ENCODE measurements at regions not wholly inside any gene's neighbourhood (a gene's known extent, or its start where the extent isn't known, plus 50 kb on each side); places are given as distances from the start of the nearest gene placed in this dataset.

DNA sequence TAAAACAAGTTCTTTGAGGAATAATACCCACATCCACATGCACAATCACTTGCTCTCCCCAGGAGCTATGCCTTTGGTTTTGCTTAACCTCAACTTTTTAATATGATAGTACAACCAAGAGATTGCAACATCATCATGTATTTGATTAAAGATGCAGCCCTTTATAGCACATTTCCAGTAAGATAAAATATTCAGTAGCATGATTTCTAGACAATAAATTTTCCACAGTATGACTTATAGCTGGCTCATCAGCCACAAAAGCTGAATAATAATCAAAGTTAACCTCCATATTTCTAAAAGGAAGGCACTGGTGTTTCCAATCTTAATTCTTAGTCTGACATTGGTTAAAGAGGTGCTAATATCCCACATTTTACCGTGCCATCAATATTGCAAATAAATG, 622.5 kb downstream of the TBL1XR1 start:
- no peak for FAIRE-seq

DNA sequence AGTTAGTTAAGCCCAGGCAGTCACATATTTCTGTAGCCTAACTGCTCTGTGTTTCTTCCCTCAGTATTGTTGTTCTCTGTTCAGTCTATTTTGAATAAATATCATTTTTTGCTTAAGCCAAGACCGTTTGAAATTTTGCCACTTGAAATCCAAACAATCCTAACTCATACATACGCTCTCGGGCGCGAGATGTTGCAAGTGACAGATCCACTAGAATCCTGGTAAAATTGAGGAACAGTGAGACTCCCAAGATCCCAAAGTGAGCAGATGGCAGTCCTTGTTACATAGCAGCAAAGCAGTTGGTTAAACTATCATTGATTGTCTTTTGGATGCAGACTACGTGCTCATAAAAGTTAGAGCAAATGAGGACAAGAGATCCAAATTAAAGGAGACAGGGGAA, 625.4 kb downstream of the TBL1XR1 start:
- Histone ChIP-seq H3K36me3 (ENCODE audit: control insufficient read depth in 3 of 3, insufficient read depth in 2 of 3, low read depth in 1 of 3, low read length in 3 of 3) (no peaks in the 10 kb centered on the region), H3K4me3 (ENCODE audit: low read depth in 1 of 3, low read length in 3 of 3) (no peak overlapping the region), H3K27me3 (ENCODE audit: control insufficient read depth in 3 of 3, insufficient read depth in 3 of 3, low read length in 3 of 3) (no peaks in the 10 kb centered on the region), H3K9me3 (ENCODE audit: control insufficient read depth in 2 of 2, insufficient read depth in 1 of 2, low read depth in 1 of 2, low read length in 1 of 2) (no peaks in the 10 kb centered on the region), H3K4me1 (ENCODE audit: control insufficient read depth in 3 of 3, insufficient read depth in 2 of 3, low read depth in 1 of 3, low read length in 2 of 3) (no peaks in the 10 kb centered on the region), H3K27ac (ENCODE audit: low read depth in 1 of 3, low read length in 2 of 3) (no peak overlapping the region)
- DNase-seq (no peak), FAIRE-seq (no peak)
- WGBS, 3 donors: 80 to 89% (median 89%) methylated on average over 6 of the region's 6 CpGs

More for the DNA sequence above, 622.5 kb downstream of the TBL1XR1 start:
- no peak overlapping the region for H3K4me3 ChIP-seq (ENCODE audit: low read depth in 1 of 3, low read length in 3 of 3)
- DNase-seq: no peak
- H3K36me3 ChIP-seq (ENCODE audit: control insufficient read depth in 3 of 3, insufficient read depth in 2 of 3, low read depth in 1 of 3, low read length in 3 of 3): no peaks in the 10 kb centered on the region
- H3K4me1 ChIP-seq (ENCODE audit: control insufficient read depth in 3 of 3, insufficient read depth in 2 of 3, low read depth in 1 of 3, low read length in 2 of 3): no peaks in the 10 kb centered on the region
- 28 to 60% (median 52%) methylated on average over 1 of the region's 1 CpG for WGBS, 3 donors
- H3K27ac ChIP-seq (ENCODE audit: low read depth in 1 of 3, low read length in 2 of 3): no peak overlapping the region
- H3K27me3 ChIP-seq (ENCODE audit: control insufficient read depth in 3 of 3, insufficient read depth in 3 of 3, low read length in 3 of 3): no peaks in the 10 kb centered on the region
- no peaks in the 10 kb centered on the region for H3K9me3 ChIP-seq (ENCODE audit: control insufficient read depth in 2 of 2, insufficient read depth in 1 of 2, low read depth in 1 of 2, low read length in 1 of 2)

DNA sequence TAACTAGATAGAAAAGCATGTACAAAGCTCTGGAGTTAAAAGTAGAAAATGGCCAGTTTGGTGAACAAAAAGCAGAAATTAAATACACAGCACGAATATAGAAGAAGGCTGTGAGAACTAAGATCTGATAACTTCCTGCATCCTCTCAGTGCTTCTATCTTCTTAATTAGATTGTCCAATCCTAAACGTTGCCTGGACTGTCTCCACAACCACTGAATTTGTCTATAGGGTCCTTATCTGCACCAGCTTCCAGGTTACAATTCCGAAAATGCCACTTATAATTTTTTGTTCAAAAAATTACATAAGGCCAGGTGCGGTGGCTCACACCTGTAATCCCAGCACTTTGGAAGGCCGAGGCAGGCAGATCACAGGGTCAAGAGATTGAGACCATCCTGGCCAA, 626.3 kb downstream of the TBL1XR1 start:
- Histone ChIP-seq H3K4me1 (ENCODE audit: control insufficient read depth in 3 of 3, insufficient read depth in 2 of 3, low read depth in 1 of 3, low read length in 2 of 3) (no peaks in the 10 kb centered on the region), H3K4me3 (ENCODE audit: low read depth in 1 of 3, low read length in 3 of 3) (no peak overlapping the region), H3K27ac (ENCODE audit: low read depth in 1 of 3, low read length in 2 of 3) (no peak overlapping the region), H3K9me3 (ENCODE audit: control insufficient read depth in 2 of 2, insufficient read depth in 1 of 2, low read depth in 1 of 2, low read length in 1 of 2) (no peaks in the 10 kb centered on the region), H3K36me3 (ENCODE audit: control insufficient read depth in 3 of 3, insufficient read depth in 2 of 3, low read depth in 1 of 3, low read length in 3 of 3) (no peaks in the 10 kb centered on the region), H3K27me3 (ENCODE audit: control insufficient read depth in 3 of 3, insufficient read depth in 3 of 3, low read length in 3 of 3) (no peaks in the 10 kb centered on the region)
- DNase-seq (no peak), FAIRE-seq (no peak)
- WGBS, 3 donors: 74 to 77% (median 77%) methylated on average over 5 of the region's 5 CpGs

DNA sequence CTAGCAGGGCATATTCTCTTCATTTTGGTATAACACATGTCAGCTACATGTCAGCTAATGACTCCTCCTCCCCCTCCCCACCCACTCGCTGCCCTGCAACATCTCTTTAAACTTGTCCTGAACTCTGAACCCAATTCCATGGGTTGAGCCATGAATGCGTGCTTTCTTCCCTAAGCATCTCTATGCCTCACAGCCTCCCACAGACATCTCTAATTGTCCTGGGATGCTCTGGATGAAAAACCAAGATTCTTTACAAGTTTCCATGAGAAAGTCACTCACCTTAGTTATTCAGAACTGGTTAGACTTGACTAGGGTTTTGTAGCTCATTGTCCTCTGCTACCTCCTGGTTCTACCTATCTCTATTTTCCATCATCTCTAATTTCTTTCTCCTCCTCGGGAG, 629.1 kb downstream of the TBL1XR1 start:
- WGBS, 3 donors: 34 to 73% (median 43%) methylated on average over 3 of the region's 3 CpGs
- no peak overlapping the region for H3K4me3 ChIP-seq (ENCODE audit: low read depth in 1 of 3, low read length in 3 of 3)
- no peaks in the 10 kb centered on the region for H3K27me3 ChIP-seq (ENCODE audit: control insufficient read depth in 3 of 3, insufficient read depth in 3 of 3, low read length in 3 of 3)
- H3K27ac ChIP-seq (ENCODE audit: low read depth in 1 of 3, low read length in 2 of 3): no peak overlapping the region
- FAIRE-seq (no peak), DNase-seq (no peak)
- H3K36me3 ChIP-seq (ENCODE audit: control insufficient read depth in 3 of 3, insufficient read depth in 2 of 3, low read depth in 1 of 3, low read length in 3 of 3): no peaks in the 10 kb centered on the region
- H3K9me3 ChIP-seq (ENCODE audit: control insufficient read depth in 2 of 2, insufficient read depth in 1 of 2, low read depth in 1 of 2, low read length in 1 of 2): no peaks in the 10 kb centered on the region
- H3K4me1 ChIP-seq (ENCODE audit: control insufficient read depth in 3 of 3, insufficient read depth in 2 of 3, low read depth in 1 of 3, low read length in 2 of 3): no peaks in the 10 kb centered on the region

DNA sequence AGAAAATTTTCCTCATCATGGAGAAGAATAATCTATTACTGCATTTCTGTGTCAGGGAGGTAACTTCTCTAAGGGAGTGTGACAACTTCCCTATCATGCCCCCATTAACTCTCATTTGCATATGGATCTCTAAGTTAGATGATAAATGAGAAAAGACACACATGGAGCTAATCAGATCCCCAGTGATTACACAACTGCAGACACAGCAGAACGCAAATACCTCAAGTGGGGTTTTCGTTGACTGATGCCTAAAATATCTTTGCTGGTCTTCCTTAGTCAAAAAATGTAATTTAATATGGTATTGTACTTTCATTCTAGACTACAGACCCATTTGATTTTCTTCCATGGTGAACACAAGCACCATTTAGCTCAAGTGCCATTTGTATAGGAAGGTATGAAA, 630.5 kb downstream of the TBL1XR1 start:
- DNase-seq: no peak
- H3K4me3 ChIP-seq (ENCODE audit: low read depth in 1 of 3, low read length in 3 of 3): no peak overlapping the region
- FAIRE-seq: no peak
- H3K36me3 ChIP-seq (ENCODE audit: control insufficient read depth in 3 of 3, insufficient read depth in 2 of 3, low read depth in 1 of 3, low read length in 3 of 3): no peaks in the 10 kb centered on the region
- 50 to 82% (median 75%) methylated on average over 2 of the region's 2 CpGs for WGBS, 3 donors
- H3K27me3 ChIP-seq (ENCODE audit: control insufficient read depth in 3 of 3, insufficient read depth in 3 of 3, low read length in 3 of 3): no peaks in the 10 kb centered on the region
- no peaks in the 10 kb centered on the region for H3K4me1 ChIP-seq (ENCODE audit: control insufficient read depth in 3 of 3, insufficient read depth in 2 of 3, low read depth in 1 of 3, low read length in 2 of 3)
- H3K9me3 ChIP-seq (ENCODE audit: control insufficient read depth in 2 of 2, insufficient read depth in 1 of 2, low read depth in 1 of 2, low read length in 1 of 2): no peaks in the 10 kb centered on the region
- no peak overlapping the region for H3K27ac ChIP-seq (ENCODE audit: low read depth in 1 of 3, low read length in 2 of 3)

DNA sequence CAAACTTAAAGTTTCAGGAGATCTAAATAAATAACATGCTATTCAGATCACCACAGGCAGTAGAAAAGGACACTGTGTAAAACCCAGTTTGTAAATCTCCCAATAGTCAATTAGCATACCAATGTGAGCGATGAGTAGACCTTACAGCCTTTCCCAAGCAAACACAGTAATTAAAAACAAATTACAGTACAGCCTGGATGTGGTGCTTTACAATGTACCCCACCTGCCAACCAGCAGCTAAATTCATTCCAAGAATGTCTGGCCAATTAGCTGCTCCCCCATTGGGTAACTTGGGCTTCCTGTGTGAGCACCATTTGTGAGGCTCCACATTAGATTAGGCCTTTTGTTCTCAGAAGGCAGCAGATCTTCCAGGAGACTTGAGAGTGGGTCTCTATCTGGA, 635.0 kb downstream of the TBL1XR1 start:
- no peak overlapping the region for H3K4me3 ChIP-seq (ENCODE audit: low read depth in 1 of 3, low read length in 3 of 3)
- no peaks in the 10 kb centered on the region for H3K9me3 ChIP-seq (ENCODE audit: control insufficient read depth in 2 of 2, insufficient read depth in 1 of 2, low read depth in 1 of 2, low read length in 1 of 2)
- FAIRE-seq: no peak
- H3K36me3 ChIP-seq (ENCODE audit: control insufficient read depth in 3 of 3, insufficient read depth in 2 of 3, low read depth in 1 of 3, low read length in 3 of 3): no peaks in the 10 kb centered on the region
- WGBS, 3 donors: 94 to 97% (median 97%) methylated on average over 1 of the region's 1 CpG
- no peaks in the 10 kb centered on the region for H3K4me1 ChIP-seq (ENCODE audit: control insufficient read depth in 3 of 3, insufficient read depth in 2 of 3, low read depth in 1 of 3, low read length in 2 of 3)
- no peaks in the 10 kb centered on the region for H3K27me3 ChIP-seq (ENCODE audit: control insufficient read depth in 3 of 3, insufficient read depth in 3 of 3, low read length in 3 of 3)
- no peak overlapping the region for H3K27ac ChIP-seq (ENCODE audit: low read depth in 1 of 3, low read length in 2 of 3)
- DNase-seq: no peak

DNA sequence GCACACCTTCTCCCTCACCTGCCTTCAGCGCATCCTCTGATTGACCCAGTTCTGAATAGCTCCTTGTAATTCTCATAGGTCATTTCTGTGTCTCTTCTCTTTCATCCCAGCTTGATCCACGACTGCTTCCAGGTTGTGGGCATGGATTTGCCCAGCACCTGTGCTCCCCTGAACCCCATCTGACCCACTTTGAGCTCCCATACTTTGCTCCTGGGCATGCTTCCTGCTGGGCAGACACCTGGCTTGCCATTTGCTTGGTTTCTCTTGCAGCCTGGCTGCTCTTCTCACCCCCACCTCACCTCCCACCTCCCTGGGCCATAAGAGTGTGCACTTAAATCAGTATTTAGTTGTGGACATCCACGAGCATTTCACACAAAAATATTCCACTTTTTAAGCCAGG, 635.5 kb downstream of the TBL1XR1 start:
- no peak for DNase-seq
- FAIRE-seq: no peak
- H3K36me3 ChIP-seq (ENCODE audit: control insufficient read depth in 3 of 3, insufficient read depth in 2 of 3, low read depth in 1 of 3, low read length in 3 of 3): no peaks in the 10 kb centered on the region

DNA sequence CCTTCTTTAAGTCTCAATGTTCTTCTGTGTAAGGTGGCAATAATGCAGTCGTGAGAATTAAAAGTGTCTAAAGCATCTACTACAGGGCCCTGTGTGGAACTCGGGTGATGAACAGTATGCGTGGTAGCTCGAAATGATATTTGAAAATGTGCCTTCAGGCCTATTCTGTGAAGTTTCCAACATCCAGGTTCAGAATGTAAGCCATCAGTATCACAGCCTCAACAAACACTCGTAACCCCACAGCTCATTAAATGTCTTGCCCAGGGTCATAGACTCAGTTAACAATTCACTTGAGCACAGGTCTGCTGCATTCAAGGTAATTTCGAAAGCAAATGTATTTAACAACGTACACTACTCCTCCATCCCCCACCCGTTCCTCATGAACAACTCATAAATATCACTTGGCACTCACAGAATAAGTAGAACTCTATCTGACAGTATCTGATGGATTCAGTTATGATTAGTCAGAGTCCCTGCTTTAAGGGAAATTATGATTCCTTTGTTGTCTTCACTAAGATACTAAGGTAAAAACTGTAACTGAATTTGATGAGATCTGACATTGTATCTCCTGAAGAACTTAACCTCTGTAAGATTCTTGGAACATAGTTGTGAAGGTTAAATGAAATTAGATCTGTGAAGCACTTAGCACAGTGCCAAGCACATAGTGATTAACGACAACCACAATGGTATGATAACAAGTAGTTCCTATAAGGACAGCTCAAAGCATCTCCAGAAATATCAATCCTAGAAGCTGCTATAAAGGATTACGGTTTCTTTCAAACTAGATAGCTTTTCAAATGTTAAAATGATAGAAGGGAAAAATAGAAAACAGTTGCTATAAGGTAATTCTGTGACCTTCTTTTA, 642.3 kb downstream of the TBL1XR1 start:
- Histone ChIP-seq H3K4me3 (ENCODE audit: low read depth in 1 of 3, low read length in 3 of 3) (no peak overlapping the region), H3K4me1 (ENCODE audit: control insufficient read depth in 3 of 3, insufficient read depth in 2 of 3, low read depth in 1 of 3, low read length in 2 of 3) (no peaks in the 10 kb centered on the region), H3K27ac (ENCODE audit: low read depth in 1 of 3, low read length in 2 of 3) (no peak overlapping the region), H3K9me3 (ENCODE audit: control insufficient read depth in 2 of 2, insufficient read depth in 1 of 2, low read depth in 1 of 2, low read length in 1 of 2) (no peaks in the 10 kb centered on the region), H3K27me3 (ENCODE audit: control insufficient read depth in 3 of 3, insufficient read depth in 3 of 3, low read length in 3 of 3) (no peaks in the 10 kb centered on the region), H3K36me3 (ENCODE audit: control insufficient read depth in 3 of 3, insufficient read depth in 2 of 3, low read depth in 1 of 3, low read length in 3 of 3) (no peaks in the 10 kb centered on the region)
- WGBS, 3 donors: 77 to 82% (median 77%) methylated on average over 10 of the region's 10 CpGs
- DNase-seq (no peak), FAIRE-seq (no peak)

More for the DNA sequence above, 635.5 kb downstream of the TBL1XR1 start:
- Histone ChIP-seq H3K27ac (ENCODE audit: low read depth in 1 of 3, low read length in 2 of 3) (no peak overlapping the region), H3K27me3 (ENCODE audit: control insufficient read depth in 3 of 3, insufficient read depth in 3 of 3, low read length in 3 of 3) (no peaks in the 10 kb centered on the region), H3K4me1 (ENCODE audit: control insufficient read depth in 3 of 3, insufficient read depth in 2 of 3, low read depth in 1 of 3, low read length in 2 of 3) (no peaks in the 10 kb centered on the region), H3K9me3 (ENCODE audit: control insufficient read depth in 2 of 2, insufficient read depth in 1 of 2, low read depth in 1 of 2, low read length in 1 of 2) (no peaks in the 10 kb centered on the region), H3K4me3 (ENCODE audit: low read depth in 1 of 3, low read length in 3 of 3) (no peak overlapping the region)
- WGBS, 3 donors: 42 to 63% (median 43%) methylated on average over 3 of the region's 3 CpGs

DNA sequence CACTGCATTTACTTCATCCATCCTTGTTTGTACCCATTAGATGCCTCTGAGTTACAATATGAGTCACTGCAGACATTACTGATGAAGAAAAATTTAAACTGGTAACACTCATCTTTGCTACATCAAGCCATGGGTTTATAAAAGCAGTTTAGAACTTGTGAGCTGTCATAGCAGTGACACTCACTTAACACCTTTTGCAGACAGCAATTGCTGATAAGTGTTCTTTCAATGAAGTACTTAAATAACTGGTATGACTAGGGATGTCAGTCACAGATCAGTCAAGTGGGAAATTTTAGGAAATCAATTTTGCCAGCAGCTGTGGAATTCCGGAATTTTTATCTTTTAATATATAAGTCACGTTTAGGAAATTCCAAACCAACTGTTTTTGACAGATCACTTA, 643.0 kb downstream of the TBL1XR1 start:
- Histone ChIP-seq H3K9me3 (ENCODE audit: control insufficient read depth in 2 of 2, insufficient read depth in 1 of 2, low read depth in 1 of 2, low read length in 1 of 2) (no peaks in the 10 kb centered on the region), H3K27ac (ENCODE audit: low read depth in 1 of 3, low read length in 2 of 3) (no peak overlapping the region), H3K4me3 (ENCODE audit: low read depth in 1 of 3, low read length in 3 of 3) (no peak overlapping the region), H3K36me3 (ENCODE audit: control insufficient read depth in 3 of 3, insufficient read depth in 2 of 3, low read depth in 1 of 3, low read length in 3 of 3) (no peaks in the 10 kb centered on the region), H3K27me3 (ENCODE audit: control insufficient read depth in 3 of 3, insufficient read depth in 3 of 3, low read length in 3 of 3) (no peaks in the 10 kb centered on the region), H3K4me1 (ENCODE audit: control insufficient read depth in 3 of 3, insufficient read depth in 2 of 3, low read depth in 1 of 3, low read length in 2 of 3) (no peaks in the 10 kb centered on the region)
- WGBS, 3 donors: 63 to 75% (median 63%) methylated on average over 2 of the region's 2 CpGs
- DNase-seq: no peak
- no peak for FAIRE-seq
